ENCODE measurements at regions not wholly inside any gene's neighbourhood (a gene's known extent, or its start where the extent isn't known, plus 50 kb on each side); places are given as distances from the start of the nearest gene placed in this dataset.

GRCh38 chr4:33649471-33649870, 2594.8 kb downstream of the ARAP2 start:
- ChIA-PET POLR2A (no interaction called here), CTCF (no interaction called here)
- no peak overlapping the region for H3K4me3 Mint-ChIP-seq
- no peak for TF ChIP-seq CTCF (IDR thresholded peaks at IDR 0.05)
- H3K27ac Mint-ChIP-seq: no peak overlapping the region
- peaks cover 7% of the 10 kb centered on the region for H3K9me3 Mint-ChIP-seq
- H3K27me3 Mint-ChIP-seq: no peaks in the 10 kb centered on the region
- intact Hi-C loops (cut with micrococcal nuclease): no loop called here
- no peaks in the 10 kb centered on the region for H3K36me3 Mint-ChIP-seq (ENCODE audit: low read depth)
- no peaks in the 10 kb centered on the region for H3K4me1 Mint-ChIP-seq
- ATAC-seq (ENCODE audit: low read depth): no peak
- DNase-seq: no peak

DNA sequence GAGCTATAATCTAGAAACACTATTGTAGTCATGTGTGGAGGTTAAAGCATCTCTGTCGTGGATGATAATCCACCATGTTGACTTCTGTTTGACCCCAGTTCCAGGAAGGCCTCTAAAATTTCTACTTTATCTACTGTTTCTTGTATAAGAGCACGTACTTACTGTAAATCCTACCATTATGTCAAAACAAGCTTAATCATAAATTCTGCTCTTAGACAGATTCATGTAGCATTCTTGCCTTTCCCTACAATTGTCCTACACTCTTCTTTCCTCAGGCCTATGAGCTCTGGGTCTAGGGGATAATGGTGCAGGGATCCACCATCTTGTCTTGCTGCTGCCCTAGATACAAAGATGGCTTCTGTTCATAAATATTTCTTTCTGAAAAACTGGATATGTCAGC, 2594.3 kb downstream of the ARAP2 start:
- Mint-ChIP-seq H3K27ac (no peak overlapping the region), H3K36me3 (ENCODE audit: low read depth) (no peaks in the 10 kb centered on the region), H3K9me3 (peaks cover 7% of the 10 kb centered on the region), H3K4me1 (no peaks in the 10 kb centered on the region), H3K4me3 (no peak overlapping the region), H3K27me3 (no peaks in the 10 kb centered on the region)
- ChIA-PET POLR2A (no interaction called here), CTCF (no interaction called here)
- DNase-seq: no peak
- intact Hi-C loops (cut with micrococcal nuclease): no loop called here
- TF ChIP-seq CTCF (IDR thresholded peaks at IDR 0.05): no peak
- no peak for ATAC-seq (ENCODE audit: low read depth)

DNA sequence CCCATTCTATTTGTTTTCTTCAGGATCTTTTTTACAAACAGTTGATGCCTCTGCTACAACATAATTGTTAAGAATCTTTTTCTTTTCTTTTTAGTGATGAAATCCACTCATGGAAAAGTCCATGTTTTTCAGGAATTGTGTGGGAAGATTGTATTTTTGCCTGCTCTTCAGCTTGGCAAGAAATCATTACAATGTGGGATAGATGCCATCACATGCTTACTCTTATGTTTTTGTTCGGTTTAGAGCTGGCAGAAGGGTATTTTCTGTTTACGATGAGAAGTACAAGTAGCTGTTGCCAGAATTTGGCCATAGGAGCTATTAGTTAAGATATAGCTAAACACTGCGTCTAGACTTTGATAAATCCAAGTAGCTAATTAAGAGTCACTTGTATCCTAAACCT, 2585.3 kb downstream of the ARAP2 start:
- no peak overlapping the region for H3K27ac Mint-ChIP-seq
- POLR2A ChIA-PET: no interaction called here
- no peaks in the 10 kb centered on the region for H3K36me3 Mint-ChIP-seq (ENCODE audit: low read depth)
- H3K4me3 Mint-ChIP-seq: no peak overlapping the region
- ATAC-seq (ENCODE audit: low read depth) (no peak), DNase-seq (no peak)
- H3K4me1 Mint-ChIP-seq: no peaks in the 10 kb centered on the region
- intact Hi-C loops (cut with micrococcal nuclease): no loop called here
- TF ChIP-seq CTCF (IDR thresholded peaks at IDR 0.05): no peak
- no peaks in the 10 kb centered on the region for H3K27me3 Mint-ChIP-seq
- CTCF ChIA-PET: no interaction called here
- H3K9me3 Mint-ChIP-seq: peaks cover 15% of the 10 kb centered on the region

- no peak for DNase-seq
- H3K27ac Mint-ChIP-seq: no peak overlapping the region
- ChIA-PET CTCF (no interaction called here), POLR2A (no interaction called here)
- no peaks in the 10 kb centered on the region for H3K36me3 Mint-ChIP-seq (ENCODE audit: low read depth)
- H3K9me3 Mint-ChIP-seq: peaks cover 27% of the 10 kb centered on the region
- H3K4me3 Mint-ChIP-seq: no peak overlapping the region
- no peaks in the 10 kb centered on the region for H3K4me1 Mint-ChIP-seq
- intact Hi-C loops (cut with micrococcal nuclease): no loop called here
- ATAC-seq (ENCODE audit: low read depth): no peak
- TF ChIP-seq CTCF (IDR thresholded peaks at IDR 0.05): no peak
- no peaks in the 10 kb centered on the region for H3K27me3 Mint-ChIP-seq
These were observed 2582.7 kb downstream of the ARAP2 start for GRCh38 chr4:33661636-33662035.

- ChIA-PET CTCF (no interaction called here), POLR2A (no interaction called here)
- H3K27ac Mint-ChIP-seq: no peak overlapping the region
- no peaks in the 10 kb centered on the region for H3K27me3 Mint-ChIP-seq
- intact Hi-C loops (cut with micrococcal nuclease): no loop called here
- ATAC-seq (ENCODE audit: low read depth) (no peak), DNase-seq (no peak)
- H3K4me1 Mint-ChIP-seq: no peaks in the 10 kb centered on the region
- H3K9me3 Mint-ChIP-seq: peaks cover 2% of the 10 kb centered on the region
- H3K4me3 Mint-ChIP-seq: no peak overlapping the region
- TF ChIP-seq CTCF (IDR thresholded peaks at IDR 0.05): no peak
- H3K36me3 Mint-ChIP-seq (ENCODE audit: low read depth): no peaks in the 10 kb centered on the region
These were observed 2558.4 kb downstream of the ARAP2 start for GRCh38 chr4:33685939-33686338.

All from activated B cell treated with CpG ODN at 0.5 μM for 24 hours (primary cell).